Endodermal cell (in vitro differentiated cells): ENCODE measurements at regions not wholly inside any gene's neighbourhood (a gene's known extent, or its start where the extent isn't known, plus 50 kb on each side); places are given as distances from the start of the nearest gene placed in this dataset.
A peak's percentile ranks its signal among the peaks of the same experiment; 100 is the strongest.

Experiments used
- DNase-seq: peaks from one replicate; pipeline ENCODE4 v3.0.0-alpha.2; 2017
- H3K27ac ChIP-seq: 2 replicates; pipeline ENCODE4 v1.5.1; 2013; ENCODE audit warnings: mild to moderate bottlenecking, low read depth, low read length, moderate library complexity
- H3K27me3 ChIP-seq: 2 replicates; pipeline ENCODE4 v1.6.1; 2013; ENCODE audit warnings: mild to moderate bottlenecking, low read length, moderate library complexity; ENCODE audit not compliant: insufficient read depth, control insufficient read depth, poor library complexity, severe bottlenecking
- H3K36me3 ChIP-seq: 2 replicates; pipeline ENCODE4 v1.7.0; 2013; ENCODE audit warnings: mild to moderate bottlenecking, low read length, moderate library complexity; ENCODE audit not compliant: control insufficient read depth, insufficient read depth
- H3K4me1 ChIP-seq: one replicate; pipeline ENCODE4 v1.7.0; 2013; ENCODE audit warnings: low read length; ENCODE audit not compliant: control insufficient read depth, insufficient read depth
- H3K4me3 ChIP-seq: 2 replicates; pipeline ENCODE4 v1.5.1; 2013; ENCODE audit warnings: mild to moderate bottlenecking, low read length, moderate library complexity
- H3K9ac ChIP-seq: 2 replicates; pipeline ENCODE4 v1.6.1; 2013; ENCODE audit warnings: mild to moderate bottlenecking, low read length, moderate library complexity; ENCODE audit not compliant: poor library complexity, severe bottlenecking; ENCODE audit errors: extremely low read depth
- H3K9me3 ChIP-seq: 2 replicates; pipeline ENCODE4 v1.6.1; 2013; ENCODE audit warnings: mild to moderate bottlenecking, low read length, moderate library complexity; ENCODE audit not compliant: control insufficient read depth
- H3K27ac Mint-ChIP-seq: 2 replicates; pipeline ENCODE4 v1.8.0; 2020; ENCODE audit warnings: mixed read lengths
- H3K27me3 Mint-ChIP-seq: 2 replicates; pipeline ENCODE4 v1.8.0; 2021; ENCODE audit warnings: mild to moderate bottlenecking, mixed read lengths; ENCODE audit not compliant: insufficient read depth
- H3K36me3 Mint-ChIP-seq: 2 replicates; pipeline ENCODE4 v1.8.0; 2020; ENCODE audit warnings: low read depth, mixed read lengths
- H3K4me1 Mint-ChIP-seq: 2 replicates; pipeline ENCODE4 v1.8.0; 2020; ENCODE audit warnings: mixed read lengths
- H3K4me3 Mint-ChIP-seq: 2 replicates; pipeline ENCODE4 v1.8.0; 2020; ENCODE audit warnings: mild to moderate bottlenecking, moderate library complexity, mixed read lengths
- H3K9me3 Mint-ChIP-seq: 2 replicates; pipeline ENCODE4 v1.8.0; 2020; ENCODE audit warnings: mild to moderate bottlenecking, mixed read lengths
- CTCF ChIP-seq: fragments of 200-600 bp; sonication (generic); conservative IDR thresholded peaks from 2 replicates; pipeline ENCODE4 v1.5.0; 2021; ENCODE audit warnings: antibody characterized with exemption, mild to moderate bottlenecking
- WGBS, 2 experiments: methylation state at CpG; one replicate each; pipeline versions ENCODE4 v1.1.5 to v1.1.7; 2013; ENCODE audit warnings: missing lambda C conversion rate in 2 of 2, mixed read lengths in 1 of 2; ENCODE audit not compliant: insufficient coverage in 1 of 2, insufficient read length in 1 of 2; 5-methylcytosine and 5-hydroxymethylcytosine counted together

DNA sequence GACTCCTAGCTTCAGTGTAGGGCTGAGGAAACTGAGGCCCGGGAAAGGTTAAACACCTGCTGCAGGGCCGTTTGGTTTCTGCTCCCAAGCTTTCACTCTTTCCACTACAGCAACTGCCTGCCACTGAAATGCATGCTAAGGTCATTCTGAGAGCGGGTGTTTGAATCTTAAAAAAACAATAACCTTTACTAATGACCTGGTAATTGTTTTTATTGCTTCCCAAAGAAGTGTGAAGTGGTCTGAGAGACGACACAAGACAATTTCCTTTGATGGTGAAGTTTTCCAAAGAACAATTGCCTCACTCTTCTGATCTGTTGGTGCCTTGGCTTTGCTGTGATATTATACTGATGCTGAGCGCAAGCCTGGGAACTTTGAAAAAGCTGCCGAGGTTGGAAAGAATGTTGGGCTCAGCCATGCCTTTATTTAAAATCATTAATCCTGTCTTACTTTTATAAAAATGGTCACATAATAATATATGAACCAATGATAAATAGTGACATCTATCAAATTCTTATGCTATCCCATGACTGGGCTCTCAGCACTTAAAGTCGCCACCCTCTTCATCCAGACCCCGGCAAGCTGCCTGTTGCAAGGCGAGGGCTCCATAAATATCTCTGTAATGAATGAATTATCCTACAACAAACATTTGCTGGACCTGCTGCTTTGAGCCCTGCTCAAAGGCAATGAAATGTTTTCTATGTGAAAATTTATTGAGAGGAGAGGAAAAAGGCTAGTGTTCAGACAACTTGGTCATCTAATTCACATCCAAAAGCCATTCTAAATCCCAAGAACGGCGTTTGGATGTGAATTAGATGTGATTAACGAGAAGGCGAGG lies 67.8 kb upstream of the SOD3 start:
- no peaks in the 10 kb centered on the region for H3K9me3 Mint-ChIP-seq
- no peaks in the 10 kb centered on the region for H3K9me3 ChIP-seq
- peaks cover 31% of the 10 kb centered on the region for H3K4me1 Mint-ChIP-seq
- no peak overlapping the region for H3K27ac Mint-ChIP-seq
- DNase-seq: peak; percentile 69
- WGBS, 2 experiments: 63 to 70% methylated on average over 3 to 13 of the region's 13 CpGs
- no peak for TF ChIP-seq CTCF
- H3K4me3 Mint-ChIP-seq: no peak overlapping the region
- peaks cover 3% of the 10 kb centered on the region for H3K4me1 ChIP-seq
- no peak overlapping the region for H3K27ac ChIP-seq
- no peak overlapping the region for H3K9ac ChIP-seq
- peaks cover 89% of the 10 kb centered on the region for H3K27me3 Mint-ChIP-seq
- H3K36me3 Mint-ChIP-seq: no peaks in the 10 kb centered on the region
- no peaks in the 10 kb centered on the region for H3K36me3 ChIP-seq
- H3K27me3 ChIP-seq: peaks cover 6% of the 10 kb centered on the region
- no peak overlapping the region for H3K4me3 ChIP-seq

DNA sequence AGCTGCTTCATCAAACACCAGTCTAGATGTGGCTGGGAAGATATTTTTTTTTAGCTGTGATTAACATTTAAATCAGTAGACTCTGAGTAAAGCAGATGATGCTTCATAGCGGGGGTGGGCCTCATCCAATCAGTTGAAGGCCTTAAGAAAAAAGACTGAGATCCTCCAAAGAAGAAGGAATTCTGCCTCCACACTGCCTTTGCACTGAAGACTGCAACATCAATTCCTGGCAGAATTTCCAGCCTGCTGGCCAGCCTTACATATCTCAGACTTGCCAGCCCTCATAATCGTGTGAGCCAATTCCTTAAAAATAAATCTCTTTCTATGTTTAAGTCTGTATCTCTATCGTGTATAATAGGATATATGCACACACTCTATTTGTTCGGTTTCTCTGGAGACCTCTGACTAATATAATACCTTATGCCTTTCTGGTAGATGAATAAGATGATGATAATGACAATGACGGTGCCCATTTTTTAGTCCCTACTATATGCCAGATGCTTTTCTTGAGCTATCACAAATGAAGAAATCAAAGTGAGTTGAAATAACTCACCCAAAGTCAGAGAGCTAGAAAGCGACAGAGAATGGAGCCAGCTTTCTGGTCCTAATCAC lies 66.1 kb upstream of the SOD3 start:
- Histone ChIP-seq H3K27ac (no peak overlapping the region), H3K4me1 (peaks cover 3% of the 10 kb centered on the region), H3K4me3 (no peak overlapping the region), H3K9me3 (no peaks in the 10 kb centered on the region), H3K36me3 (no peaks in the 10 kb centered on the region), H3K9ac (no peak overlapping the region), H3K27me3 (peaks cover 6% of the 10 kb centered on the region)
- WGBS, 2 experiments: 95 to 96% methylated on average over 4 to 5 of the region's 6 CpGs
- no peak for TF ChIP-seq CTCF
- Mint-ChIP-seq H3K9me3 (no peaks in the 10 kb centered on the region), H3K36me3 (no peaks in the 10 kb centered on the region), H3K27ac (no peak overlapping the region), H3K27me3 (peaks cover 92% of the 10 kb centered on the region), H3K4me3 (no peak overlapping the region), H3K4me1 (peaks cover 31% of the 10 kb centered on the region)
- no peak for DNase-seq

DNA sequence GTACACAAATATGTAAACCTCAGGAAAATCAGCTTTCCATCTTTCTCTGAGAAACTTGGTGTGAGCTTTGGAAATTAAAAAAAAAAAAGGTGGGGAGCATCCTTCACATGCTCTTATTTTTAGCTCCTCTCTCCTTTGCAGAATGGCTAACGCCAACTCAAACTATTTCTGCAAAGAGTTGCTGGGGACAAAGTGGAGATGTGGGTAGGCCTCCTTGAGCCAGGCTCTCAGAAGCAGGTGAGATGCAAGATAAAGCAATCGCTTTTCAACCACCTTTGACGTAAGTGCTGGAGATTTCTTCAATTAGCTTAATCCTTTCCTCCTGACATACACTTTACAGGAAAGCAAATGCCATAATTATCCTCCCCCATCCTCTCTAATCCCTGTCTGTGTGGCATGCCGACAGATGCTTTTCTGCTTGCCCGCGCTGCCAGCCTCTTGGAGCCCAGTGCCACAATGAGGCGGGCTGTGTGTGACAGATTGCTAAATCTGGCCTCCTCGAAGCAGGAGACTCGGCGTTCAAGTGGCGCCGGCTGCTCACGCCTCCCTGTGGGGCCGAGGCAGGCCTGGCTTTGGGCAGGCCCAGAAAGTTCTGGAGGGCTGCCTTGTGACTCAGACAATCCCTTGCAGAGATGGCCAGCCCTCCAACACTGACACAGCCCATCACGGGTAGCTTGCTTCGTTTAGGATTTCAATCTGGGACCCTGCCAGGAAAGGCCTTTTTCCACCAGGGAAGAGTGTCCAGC lies 64.9 kb upstream of the SOD3 start:
- Histone ChIP-seq H3K4me1 (peaks cover 3% of the 10 kb centered on the region), H3K27ac (no peak overlapping the region), H3K27me3 (peaks cover 6% of the 10 kb centered on the region), H3K9me3 (no peaks in the 10 kb centered on the region), H3K9ac (no peak overlapping the region), H3K36me3 (no peaks in the 10 kb centered on the region), H3K4me3 (no peak overlapping the region)
- Mint-ChIP-seq H3K27ac (no peak overlapping the region), H3K27me3 (peaks cover 89% of the 10 kb centered on the region), H3K36me3 (no peaks in the 10 kb centered on the region), H3K4me1 (peaks cover 27% of the 10 kb centered on the region), H3K4me3 (no peak overlapping the region), H3K9me3 (no peaks in the 10 kb centered on the region)
- DNase-seq: no peak
- TF ChIP-seq CTCF: no peak
- 91 to 92% methylated on average over 5 to 16 of the region's 16 CpGs for WGBS, 2 experiments
